Calu3 (cell line): ENCODE measurements at regions not wholly inside any gene's neighbourhood (a gene's known extent, or its start where the extent isn't known, plus 50 kb on each side); places are given as distances from the start of the nearest gene placed in this dataset.

Source experiments
- BruUV-seq: library from RNA; stranded (reverse); fragments of 400-500 nt; replicated peaks from 2 replicates; lab custom pipeline; 2021; lab: Mats Ljungman, UMichigan
- CTCF ChIA-PET: fragments of 300-600 bp; sonication (Branson Sonifier 250); formaldehyde crosslinking; loops from one replicate; lab custom pipeline; 2022; ENCODE audit warnings: antibody characterized with exemption; lab: Charles Lee
- DNase-seq: peaks from one replicate; pipeline ENCODE4 v3.0.0; 2022
- H3K27ac Mint-ChIP-seq: one replicate; pipeline ENCODE4 v1.8.0; 2022; ENCODE audit warnings: mixed read lengths; ENCODE audit not compliant: unreplicated experiment
- H3K27me3 Mint-ChIP-seq: one replicate; pipeline ENCODE4 v1.8.0; 2022; ENCODE audit warnings: mixed read lengths; ENCODE audit not compliant: unreplicated experiment
- H3K36me3 Mint-ChIP-seq: one replicate; pipeline ENCODE4 v1.8.0; 2022; ENCODE audit warnings: mild to moderate bottlenecking, moderate library complexity, mixed read lengths; ENCODE audit not compliant: insufficient read depth, unreplicated experiment
- H3K4me1 Mint-ChIP-seq: one replicate; pipeline ENCODE4 v1.8.0; 2022; ENCODE audit warnings: mild to moderate bottlenecking, low read depth, mixed read lengths; ENCODE audit not compliant: unreplicated experiment
- H3K4me3 Mint-ChIP-seq: one replicate; pipeline ENCODE4 v1.8.0; 2022; ENCODE audit warnings: mild to moderate bottlenecking, low read depth, moderate library complexity, mixed read lengths; ENCODE audit not compliant: unreplicated experiment
- H3K9me3 Mint-ChIP-seq: one replicate; pipeline ENCODE4 v1.8.0; 2022; ENCODE audit warnings: low read depth, mixed read lengths; ENCODE audit not compliant: unreplicated experiment
- intact Hi-C: fragments of 100-400 bp; cut with micrococcal nuclease; formaldehyde crosslinking; loops from one replicate; pipeline ENCODE4 v1.10.0; 2022; ENCODE audit not compliant: unreplicated experiment
- TF ChIP-seq, protein P1 (sequence below): fragments of 200-600 bp; IDR thresholded peaks from one replicate; pipeline ENCODE4 v1.8.0; 2022; ENCODE audit warnings: antibody characterized with exemption; ENCODE audit not compliant: unreplicated experiment

DNA sequence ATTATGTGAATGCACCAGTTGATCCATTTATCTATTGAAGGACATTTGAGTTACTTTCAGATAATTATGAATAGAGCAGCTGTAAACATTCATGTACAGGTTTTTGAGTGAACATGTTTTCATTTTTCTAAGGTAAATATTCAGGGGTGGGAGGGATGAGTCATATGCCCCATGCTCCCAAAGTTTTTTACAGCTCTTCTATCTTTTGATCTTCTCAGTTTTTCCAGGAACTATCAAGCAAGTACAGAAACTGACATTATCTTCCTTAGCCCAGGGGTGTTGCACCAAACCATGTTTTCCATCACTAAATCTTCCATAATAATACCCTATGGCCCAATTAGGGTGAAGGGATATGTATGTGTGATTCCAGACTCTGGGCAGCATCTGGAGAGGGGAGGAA lies 384.5 kb downstream of the EMP1 start:
- no peak for DNase-seq
- Mint-ChIP-seq H3K36me3 (no peaks in the 10 kb centered on the region), H3K4me3 (no peak overlapping the region), H3K9me3 (no peaks in the 10 kb centered on the region), H3K27ac (no peak overlapping the region), H3K27me3 (no peaks in the 10 kb centered on the region), H3K4me1 (peaks cover 7% of the 10 kb centered on the region)
- BruUV-seq: no TSS peak
- TF ChIP-seq, protein P1, sequence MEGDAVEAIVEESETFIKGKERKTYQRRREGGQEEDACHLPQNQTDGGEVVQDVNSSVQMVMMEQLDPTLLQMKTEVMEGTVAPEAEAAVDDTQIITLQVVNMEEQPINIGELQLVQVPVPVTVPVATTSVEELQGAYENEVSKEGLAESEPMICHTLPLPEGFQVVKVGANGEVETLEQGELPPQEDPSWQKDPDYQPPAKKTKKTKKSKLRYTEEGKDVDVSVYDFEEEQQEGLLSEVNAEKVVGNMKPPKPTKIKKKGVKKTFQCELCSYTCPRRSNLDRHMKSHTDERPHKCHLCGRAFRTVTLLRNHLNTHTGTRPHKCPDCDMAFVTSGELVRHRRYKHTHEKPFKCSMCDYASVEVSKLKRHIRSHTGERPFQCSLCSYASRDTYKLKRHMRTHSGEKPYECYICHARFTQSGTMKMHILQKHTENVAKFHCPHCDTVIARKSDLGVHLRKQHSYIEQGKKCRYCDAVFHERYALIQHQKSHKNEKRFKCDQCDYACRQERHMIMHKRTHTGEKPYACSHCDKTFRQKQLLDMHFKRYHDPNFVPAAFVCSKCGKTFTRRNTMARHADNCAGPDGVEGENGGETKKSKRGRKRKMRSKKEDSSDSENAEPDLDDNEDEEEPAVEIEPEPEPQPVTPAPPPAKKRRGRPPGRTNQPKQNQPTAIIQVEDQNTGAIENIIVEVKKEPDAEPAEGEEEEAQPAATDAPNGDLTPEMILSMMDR: no peak
- CTCF ChIA-PET: no interaction called here
- intact Hi-C loops: no loop called here

DNA sequence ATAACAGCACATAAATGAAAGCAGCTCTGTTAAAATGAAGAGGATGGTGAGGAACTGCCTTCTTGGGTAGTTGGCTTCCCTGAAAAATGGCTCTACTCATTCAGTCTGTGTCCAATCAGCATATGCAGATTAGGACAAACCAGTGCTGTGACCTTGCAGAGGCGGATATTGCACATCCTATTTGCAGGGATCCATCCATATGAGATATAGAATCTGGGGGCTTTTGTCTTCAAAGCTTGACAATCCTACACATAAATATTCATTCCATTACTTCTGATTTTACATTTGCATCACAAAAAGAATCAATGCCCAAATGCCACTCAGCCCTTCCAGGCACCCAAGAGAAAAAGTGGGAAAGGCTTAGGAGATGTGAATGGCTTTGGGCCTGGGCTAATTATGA lies 383.7 kb downstream of the EMP1 start:
- TF ChIP-seq, protein P1: no peak
- no peaks in the 10 kb centered on the region for H3K36me3 Mint-ChIP-seq
- no peak overlapping the region for H3K27ac Mint-ChIP-seq
- H3K4me1 Mint-ChIP-seq: peaks cover 7% of the 10 kb centered on the region
- no peaks in the 10 kb centered on the region for H3K9me3 Mint-ChIP-seq
- CTCF ChIA-PET: no interaction called here
- BruUV-seq: no TSS peak
- DNase-seq: no peak
- H3K4me3 Mint-ChIP-seq: no peak overlapping the region
- intact Hi-C loops: no loop called here
- no peaks in the 10 kb centered on the region for H3K27me3 Mint-ChIP-seq

DNA sequence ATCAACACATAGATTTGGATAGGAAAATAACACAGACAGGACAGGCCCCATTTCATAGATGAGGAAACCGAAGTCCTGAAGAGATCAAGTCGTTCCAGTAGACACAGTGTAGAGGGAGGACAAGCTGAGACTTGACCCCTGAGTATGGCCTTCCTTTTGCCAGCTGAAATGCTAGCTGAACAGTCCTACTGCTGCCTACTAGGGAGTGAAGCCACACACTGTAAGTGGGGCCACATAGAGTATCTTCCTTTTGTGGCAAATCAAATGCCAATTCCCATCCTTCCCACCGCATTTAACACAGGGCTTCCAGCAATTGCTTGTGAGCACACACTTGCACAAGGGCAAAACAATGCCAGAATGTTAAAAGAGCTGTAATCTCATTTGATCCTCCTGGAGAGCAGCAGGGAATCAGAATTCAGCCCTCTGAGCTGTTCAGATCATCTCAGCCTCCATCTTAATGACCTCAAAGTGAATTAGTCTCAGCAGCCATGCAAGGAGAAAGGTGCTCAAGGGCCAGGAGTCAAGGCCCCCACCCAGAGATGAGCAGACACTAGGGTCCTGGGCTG lies 380.5 kb downstream of the EMP1 start:
- H3K4me1 Mint-ChIP-seq: peaks cover 7% of the 10 kb centered on the region
- TF ChIP-seq, protein P1: no peak
- CTCF ChIA-PET: no interaction called here
- no peak overlapping the region for H3K27ac Mint-ChIP-seq
- H3K4me3 Mint-ChIP-seq: no peak overlapping the region
- H3K27me3 Mint-ChIP-seq: no peaks in the 10 kb centered on the region
- no TSS peak for BruUV-seq
- H3K9me3 Mint-ChIP-seq: no peaks in the 10 kb centered on the region
- H3K36me3 Mint-ChIP-seq: no peaks in the 10 kb centered on the region
- intact Hi-C loops: no loop called here
- DNase-seq: no peak

DNA sequence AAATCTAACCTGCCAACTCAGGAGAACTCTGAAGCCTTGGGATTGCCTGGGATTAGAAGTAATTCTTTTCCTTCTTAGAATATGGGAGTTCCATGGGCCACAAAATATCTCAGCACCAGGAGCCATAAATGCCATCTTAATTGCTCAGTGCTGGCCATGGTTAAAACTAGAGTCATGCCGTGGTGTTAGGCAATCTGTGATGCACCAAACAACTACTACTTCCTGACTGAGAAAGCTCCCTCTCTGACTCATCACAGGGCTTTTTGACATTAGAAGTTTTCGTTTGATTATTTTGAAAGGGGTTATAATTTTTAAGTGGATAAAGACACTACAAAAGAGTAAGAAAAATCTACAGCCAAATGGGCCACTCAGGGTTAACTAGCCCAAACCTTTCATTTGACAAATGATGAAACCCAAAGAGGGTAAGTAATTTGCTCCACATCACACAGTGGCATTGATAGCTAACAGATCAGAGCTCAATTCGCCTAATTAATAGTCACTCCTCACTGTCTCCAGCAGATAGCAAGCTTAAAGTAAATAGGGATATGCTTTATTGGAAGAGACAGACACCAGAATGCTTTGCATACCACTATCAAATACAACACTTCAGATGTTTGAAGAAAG lies 377.3 kb downstream of the EMP1 start:
- peaks cover 22% of the 10 kb centered on the region for H3K4me1 Mint-ChIP-seq
- no TSS peak for BruUV-seq
- intact Hi-C loops: no loop called here
- DNase-seq: peak; percentile 7
- no peaks in the 10 kb centered on the region for H3K36me3 Mint-ChIP-seq
- CTCF ChIA-PET: interaction anchor here (0.8 kb wide), 1 partner anchor 133 kb away, joined by 4 read pairs; no protein-coding TSS in a partner anchor
- no peaks in the 10 kb centered on the region for H3K9me3 Mint-ChIP-seq
- H3K27ac Mint-ChIP-seq: no peak overlapping the region
- TF ChIP-seq, protein P1: no peak
- no peaks in the 10 kb centered on the region for H3K27me3 Mint-ChIP-seq
- H3K4me3 Mint-ChIP-seq: no peak overlapping the region
